ENCODE measurements at regions not wholly inside any gene's neighbourhood (a gene's known extent, or its start where the extent isn't known, plus 50 kb on each side); places are given as distances from the start of the nearest gene placed in this dataset.
"Not testable (repeated sequence)": the region's sequence is repeated elsewhere in the genome, so short reads cannot be mapped to it uniquely, and the experiment has no call there.

GRCh38 chr1:164166454-164166853 is 392.5 kb upstream of the PBX1 start:
- intact Hi-C loops (cut with DNase I); H3K27ac ChIP-seq (ENCODE audit: low read depth in 2 of 2, low read length in 2 of 2); FAIRE-seq; H3K9me3 ChIP-seq (ENCODE audit: control insufficient read depth in 2 of 3, insufficient read depth in 1 of 3, low read length in 3 of 3); H3K4me1 ChIP-seq (ENCODE audit: control insufficient read depth in 2 of 3, insufficient read depth in 2 of 3, low read depth in 1 of 3, low read length in 3 of 3); H3K9ac ChIP-seq (ENCODE audit: low read length in 3 of 3); H3K36me3 ChIP-seq (ENCODE audit: control insufficient read depth in 2 of 3, insufficient read depth in 3 of 3, low read length in 3 of 3); H3K4me3 ChIP-seq (ENCODE audit: low read length in 3 of 3); H3K27me3 ChIP-seq (ENCODE audit: control insufficient read depth, insufficient read depth, low read length): not testable (repeated sequence)
- TF ChIP-seq CTCF (IDR thresholded peaks at IDR 0.05; ENCODE audit: borderline replicate concordance, extremely low read depth, insufficient read depth), result peak; percentile 34
- DNase-seq, result peak in 2 of 5 donors; percentile 15 to 21

- no peak for TF ChIP-seq CTCF (IDR thresholded peaks at IDR 0.05; ENCODE audit: borderline replicate concordance, extremely low read depth, insufficient read depth)
- Histone ChIP-seq H3K36me3 (ENCODE audit: control insufficient read depth in 2 of 3, insufficient read depth in 3 of 3, low read length in 3 of 3) (no peaks in the 10 kb centered on the region), H3K4me3 (ENCODE audit: low read length in 3 of 3) (no peak overlapping the region), H3K4me1 (ENCODE audit: control insufficient read depth in 2 of 3, insufficient read depth in 2 of 3, low read depth in 1 of 3, low read length in 3 of 3) (no peaks in the 10 kb centered on the region), H3K9me3 (ENCODE audit: control insufficient read depth in 2 of 3, insufficient read depth in 1 of 3, low read length in 3 of 3) (no peaks in the 10 kb centered on the region), H3K27me3 (ENCODE audit: control insufficient read depth, insufficient read depth, low read length) (no peaks in the 10 kb centered on the region), H3K9ac (ENCODE audit: low read length in 3 of 3) (no peak overlapping the region), H3K27ac (ENCODE audit: low read depth in 2 of 2, low read length in 2 of 2) (no peak overlapping the region)
- DNase-seq (no peak), FAIRE-seq (no peak)
- intact Hi-C loops (cut with DNase I), result no loop called here
These were observed 381.9 kb upstream of the PBX1 start for GRCh38 chr1:164177118-164177517.

GRCh38 chr1:164180824-164181223 is 378.2 kb upstream of the PBX1 start:
- H3K27ac ChIP-seq (ENCODE audit: low read depth in 2 of 2, low read length in 2 of 2), result no peak overlapping the region
- no peaks in the 10 kb centered on the region for H3K4me1 ChIP-seq (ENCODE audit: control insufficient read depth in 2 of 3, insufficient read depth in 2 of 3, low read depth in 1 of 3, low read length in 3 of 3)
- H3K4me3 ChIP-seq (ENCODE audit: low read length in 3 of 3), result no peak overlapping the region
- no peak for FAIRE-seq
- H3K9me3 ChIP-seq (ENCODE audit: control insufficient read depth in 2 of 3, insufficient read depth in 1 of 3, low read length in 3 of 3), result no peaks in the 10 kb centered on the region
- intact Hi-C loops (cut with DNase I), result no loop called here
- DNase-seq, result no peak
- TF ChIP-seq CTCF (IDR thresholded peaks at IDR 0.05; ENCODE audit: borderline replicate concordance, extremely low read depth, insufficient read depth), result no peak
- no peak overlapping the region for H3K9ac ChIP-seq (ENCODE audit: low read length in 3 of 3)
- no peaks in the 10 kb centered on the region for H3K36me3 ChIP-seq (ENCODE audit: control insufficient read depth in 2 of 3, insufficient read depth in 3 of 3, low read length in 3 of 3)
- H3K27me3 ChIP-seq (ENCODE audit: control insufficient read depth, insufficient read depth, low read length), result no peaks in the 10 kb centered on the region

Measured in kidney (tissue), 13 donors.